ENCODE measurements at regions not wholly inside any gene's neighbourhood (a gene's known extent, or its start where the extent isn't known, plus 50 kb on each side); places are given as distances from the start of the nearest gene placed in this dataset.

GRCh38 chr17:69729944-69730343 lies 315.4 kb downstream of the MAP2K6 start:
- no peak for DNase-seq
- Histone ChIP-seq H3K4me3 (ENCODE audit: low read length in 2 of 2) (no peak overlapping the region), H3K27ac (ENCODE audit: low read depth, low read length) (no peak overlapping the region), H3K36me3 (ENCODE audit: insufficient read depth, low read length) (no peaks in the 10 kb centered on the region), H3K9me3 (ENCODE audit: control insufficient read depth in 1 of 2, low read length in 2 of 2) (no peaks in the 10 kb centered on the region), H3K27me3 (ENCODE audit: insufficient read depth, low read length) (no peaks in the 10 kb centered on the region), H3K4me1 (ENCODE audit: insufficient read depth, low read length) (no peaks in the 10 kb centered on the region)
- ChIA-PET POLR2A (ENCODE audit: partially characterized antibody) (no interaction called here), CTCF (ENCODE audit: partially characterized antibody) (no interaction called here)
- Mint-ChIP-seq H3K9me3 (peaks cover 0 to 5% (median 0%) of the 10 kb centered on the region in 8 donors), H3K4me1 (no peaks in the 10 kb centered on the region), H3K36me3 (no peaks in the 10 kb centered on the region), H3K27me3 (peaks cover 0 to 2% of the 10 kb centered on the region in 2 donors), H3K4me3 (no peak overlapping the region), H3K27ac (no peak overlapping the region)
- intact Hi-C loops (cut with micrococcal nuclease), result no loop called here

- H3K27me3 Mint-ChIP-seq, result no peaks in the 10 kb centered on the region
- H3K4me1 Mint-ChIP-seq, result no peaks in the 10 kb centered on the region
- no peak overlapping the region for H3K4me3 ChIP-seq (ENCODE audit: low read length in 2 of 2)
- no peak for DNase-seq
- ChIA-PET CTCF (ENCODE audit: partially characterized antibody) (no interaction called here), POLR2A (ENCODE audit: partially characterized antibody) (no interaction called here)
- peaks cover 0 to 6% (median 0%) of the 10 kb centered on the region in 8 donors for H3K9me3 Mint-ChIP-seq
- H3K27me3 ChIP-seq (ENCODE audit: insufficient read depth, low read length), result no peaks in the 10 kb centered on the region
- no peak overlapping the region for H3K27ac Mint-ChIP-seq
- H3K36me3 ChIP-seq (ENCODE audit: insufficient read depth, low read length), result no peaks in the 10 kb centered on the region
- no peaks in the 10 kb centered on the region for H3K9me3 ChIP-seq (ENCODE audit: control insufficient read depth in 1 of 2, low read length in 2 of 2)
- H3K36me3 Mint-ChIP-seq, result no peaks in the 10 kb centered on the region
- no peak overlapping the region for H3K27ac ChIP-seq (ENCODE audit: low read depth, low read length)
- H3K4me1 ChIP-seq (ENCODE audit: insufficient read depth, low read length), result no peaks in the 10 kb centered on the region
- intact Hi-C loops (cut with micrococcal nuclease), result no loop called here
- no peak overlapping the region for H3K4me3 Mint-ChIP-seq
Measured at GRCh38 chr17:69732272-69732918, 317.9 kb downstream of the MAP2K6 start.

DNA sequence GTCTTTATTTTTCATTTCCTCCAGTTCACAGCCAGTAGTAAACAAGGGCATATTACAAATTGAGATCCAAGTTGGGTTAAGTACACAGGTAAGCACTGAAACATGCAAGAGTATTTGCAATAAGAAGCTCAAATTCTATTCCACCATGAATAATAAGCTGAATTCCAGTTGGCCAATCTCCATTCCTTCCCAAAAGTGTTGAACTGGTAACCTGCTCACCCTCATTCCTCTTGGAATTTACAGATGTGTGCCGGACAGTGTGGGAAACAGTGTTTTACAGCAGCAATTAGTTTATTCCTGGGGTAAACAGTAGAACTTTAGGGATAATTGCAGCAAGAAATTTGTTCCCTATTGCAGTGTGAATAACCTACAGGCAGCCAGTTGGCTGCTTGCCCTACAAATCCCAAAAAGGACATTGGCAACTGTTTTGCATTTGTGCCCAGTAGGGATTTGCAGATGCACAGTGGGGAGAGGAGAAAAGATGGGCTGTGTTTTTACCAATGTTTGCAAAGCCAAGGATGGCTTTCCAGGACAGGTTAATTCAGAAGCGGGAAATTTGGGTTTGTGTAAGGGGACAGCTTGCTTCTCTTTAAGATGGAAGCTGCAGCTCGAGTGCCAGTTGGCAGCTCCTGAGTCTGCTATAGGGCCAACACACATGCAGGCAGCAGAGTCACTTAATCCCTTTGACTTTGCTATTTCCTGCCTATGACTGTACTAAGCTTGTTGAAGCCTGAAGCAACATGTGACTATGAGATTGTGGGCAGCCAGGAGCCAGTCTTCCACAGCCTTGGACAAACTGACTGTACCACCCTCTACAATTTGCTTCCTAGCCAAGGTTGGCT lies 318.9 kb downstream of the MAP2K6 start:
- Histone ChIP-seq H3K27me3 (ENCODE audit: insufficient read depth, low read length) (no peaks in the 10 kb centered on the region), H3K9me3 (ENCODE audit: control insufficient read depth in 1 of 2, low read length in 2 of 2) (no peaks in the 10 kb centered on the region), H3K27ac (ENCODE audit: low read depth, low read length) (no peak overlapping the region), H3K4me3 (ENCODE audit: low read length in 2 of 2) (no peak overlapping the region), H3K4me1 (ENCODE audit: insufficient read depth, low read length) (no peaks in the 10 kb centered on the region), H3K36me3 (ENCODE audit: insufficient read depth, low read length) (no peaks in the 10 kb centered on the region)
- intact Hi-C loops (cut with micrococcal nuclease), result no loop called here
- no peaks in the 10 kb centered on the region for H3K36me3 Mint-ChIP-seq
- H3K4me1 Mint-ChIP-seq, result no peaks in the 10 kb centered on the region
- H3K9me3 Mint-ChIP-seq, result peaks cover 0 to 10% (median under 1%) of the 10 kb centered on the region in 8 donors
- H3K27me3 Mint-ChIP-seq, result no peaks in the 10 kb centered on the region
- POLR2A ChIA-PET (ENCODE audit: partially characterized antibody), result no interaction called here
- no peak overlapping the region for H3K27ac Mint-ChIP-seq
- DNase-seq, result no peak
- no peak overlapping the region for H3K4me3 Mint-ChIP-seq
- CTCF ChIA-PET (ENCODE audit: partially characterized antibody), result no interaction called here

GRCh38 chr17:69734656-69735055 lies 320.2 kb downstream of the MAP2K6 start:
- DNase-seq, result no peak
- Mint-ChIP-seq H3K4me1 (no peaks in the 10 kb centered on the region), H3K36me3 (peaks cover 0 to 2% of the 10 kb centered on the region in 2 donors), H3K9me3 (peaks cover 0 to 11% (median 5%) of the 10 kb centered on the region in 8 donors), H3K27ac (no peak overlapping the region), H3K4me3 (no peak overlapping the region), H3K27me3 (no peaks in the 10 kb centered on the region)
- no peaks in the 10 kb centered on the region for H3K36me3 ChIP-seq (ENCODE audit: insufficient read depth, low read length)
- intact Hi-C loops (cut with micrococcal nuclease), result no loop called here
- H3K4me1 ChIP-seq (ENCODE audit: insufficient read depth, low read length), result no peaks in the 10 kb centered on the region
- H3K9me3 ChIP-seq (ENCODE audit: control insufficient read depth in 1 of 2, low read length in 2 of 2), result no peaks in the 10 kb centered on the region
- no peaks in the 10 kb centered on the region for H3K27me3 ChIP-seq (ENCODE audit: insufficient read depth, low read length)
- ChIA-PET POLR2A (ENCODE audit: partially characterized antibody) (no interaction called here), CTCF (ENCODE audit: partially characterized antibody) (interaction anchor here (0.6 kb wide), 1 partner anchor 43 kb away, joined by 3 read pairs; no protein-coding TSS in a partner anchor)
- H3K27ac ChIP-seq (ENCODE audit: low read depth, low read length), result no peak overlapping the region
- H3K4me3 ChIP-seq (ENCODE audit: low read length in 2 of 2), result no peak overlapping the region

GRCh38 chr17:69735285-69735684 lies 320.8 kb downstream of the MAP2K6 start:
- intact Hi-C loops (cut with micrococcal nuclease), result no loop called here
- Mint-ChIP-seq H3K4me1 (no peaks in the 10 kb centered on the region), H3K9me3 (peaks cover 0 to 13% (median 7%) of the 10 kb centered on the region in 8 donors), H3K4me3 (no peak overlapping the region), H3K27ac (no peak overlapping the region), H3K36me3 (peaks cover 0 to 2% of the 10 kb centered on the region in 2 donors), H3K27me3 (no peaks in the 10 kb centered on the region)
- no peaks in the 10 kb centered on the region for H3K9me3 ChIP-seq (ENCODE audit: control insufficient read depth in 1 of 2, low read length in 2 of 2)
- H3K27ac ChIP-seq (ENCODE audit: low read depth, low read length), result no peak overlapping the region
- no peaks in the 10 kb centered on the region for H3K36me3 ChIP-seq (ENCODE audit: insufficient read depth, low read length)
- H3K27me3 ChIP-seq (ENCODE audit: insufficient read depth, low read length), result no peaks in the 10 kb centered on the region
- DNase-seq, result no peak
- CTCF ChIA-PET (ENCODE audit: partially characterized antibody), result no interaction called here
- H3K4me3 ChIP-seq (ENCODE audit: low read length in 2 of 2), result no peak overlapping the region
- POLR2A ChIA-PET (ENCODE audit: partially characterized antibody), result no interaction called here
- no peaks in the 10 kb centered on the region for H3K4me1 ChIP-seq (ENCODE audit: insufficient read depth, low read length)

- Histone ChIP-seq H3K9me3 (ENCODE audit: control insufficient read depth in 1 of 2, low read length in 2 of 2) (no peaks in the 10 kb centered on the region), H3K36me3 (ENCODE audit: insufficient read depth, low read length) (no peaks in the 10 kb centered on the region), H3K4me1 (ENCODE audit: insufficient read depth, low read length) (no peaks in the 10 kb centered on the region), H3K27me3 (ENCODE audit: insufficient read depth, low read length) (no peaks in the 10 kb centered on the region), H3K4me3 (ENCODE audit: low read length in 2 of 2) (no peak overlapping the region), H3K27ac (ENCODE audit: low read depth, low read length) (no peak overlapping the region)
- intact Hi-C loops (cut with micrococcal nuclease), result no loop called here
- H3K27ac Mint-ChIP-seq, result no peak overlapping the region
- ChIA-PET CTCF (ENCODE audit: partially characterized antibody) (no interaction called here), POLR2A (ENCODE audit: partially characterized antibody) (no interaction called here)
- H3K27me3 Mint-ChIP-seq, result peaks cover 0 to 3% of the 10 kb centered on the region in 2 donors
- no peak overlapping the region for H3K4me3 Mint-ChIP-seq
- H3K9me3 Mint-ChIP-seq, result peaks cover 5 to 27% (median 14%) of the 10 kb centered on the region in 8 donors
- H3K4me1 Mint-ChIP-seq, result no peaks in the 10 kb centered on the region
- H3K36me3 Mint-ChIP-seq, result peaks cover 0 to 2% of the 10 kb centered on the region in 2 donors
- no peak for DNase-seq
Measured at GRCh38 chr17:69743091-69743490, 328.6 kb downstream of the MAP2K6 start.

DNA sequence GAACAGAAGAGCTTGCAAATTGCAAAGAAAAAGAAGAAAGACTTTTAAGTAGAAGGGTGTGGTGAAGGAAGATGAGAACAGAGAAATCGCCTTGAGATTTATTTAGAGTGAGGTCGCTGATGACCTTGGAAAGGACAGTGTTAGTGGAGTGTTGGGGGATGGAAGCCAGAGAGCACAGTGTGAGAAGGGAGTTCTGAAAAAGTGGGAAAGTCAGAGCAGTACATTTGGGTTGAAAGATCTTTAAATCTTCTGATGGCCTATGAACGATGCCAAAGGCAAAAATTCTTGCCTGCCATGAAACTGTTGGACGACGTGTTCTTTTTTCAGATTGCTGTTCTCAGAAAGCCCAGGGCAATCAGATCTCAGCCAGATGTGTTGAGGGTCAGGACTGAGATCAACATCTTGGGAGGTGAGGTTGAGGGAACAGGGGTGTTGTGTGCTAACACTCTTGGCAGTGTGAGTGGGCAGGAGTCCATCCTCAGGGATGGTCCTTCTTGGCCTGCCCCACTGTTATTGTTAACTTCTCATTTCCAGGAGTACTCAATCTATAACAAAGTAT lies 330.1 kb downstream of the MAP2K6 start:
- Mint-ChIP-seq H3K27me3 (peaks cover 0 to 3% of the 10 kb centered on the region in 2 donors), H3K27ac (no peak overlapping the region), H3K9me3 (peaks cover 3 to 18% (median 12%) of the 10 kb centered on the region in 8 donors), H3K36me3 (no peaks in the 10 kb centered on the region), H3K4me1 (no peaks in the 10 kb centered on the region), H3K4me3 (no peak overlapping the region)
- no peak for DNase-seq
- ChIA-PET POLR2A (ENCODE audit: partially characterized antibody) (no interaction called here), CTCF (ENCODE audit: partially characterized antibody) (no interaction called here)
- no peak overlapping the region for H3K27ac ChIP-seq (ENCODE audit: low read depth, low read length)
- intact Hi-C loops (cut with micrococcal nuclease), result no loop called here
- H3K9me3 ChIP-seq (ENCODE audit: control insufficient read depth in 1 of 2, low read length in 2 of 2), result no peaks in the 10 kb centered on the region
- H3K4me1 ChIP-seq (ENCODE audit: insufficient read depth, low read length), result no peaks in the 10 kb centered on the region
- H3K4me3 ChIP-seq (ENCODE audit: low read length in 2 of 2), result no peak overlapping the region
- no peaks in the 10 kb centered on the region for H3K27me3 ChIP-seq (ENCODE audit: insufficient read depth, low read length)
- H3K36me3 ChIP-seq (ENCODE audit: insufficient read depth, low read length), result no peaks in the 10 kb centered on the region
